ENCODE measurements at regions not wholly inside any gene's neighbourhood (a gene's known extent, or its start where the extent isn't known, plus 50 kb on each side); places are given as distances from the start of the nearest gene placed in this dataset.
"Not testable (repeated sequence)": the region's sequence is repeated elsewhere in the genome, so short reads cannot be mapped to it uniquely, and the experiment has no call there.

- FAIRE-seq (no peak), DNase-seq (ENCODE audit: insufficient read length, low spot score) (no peak)
Observed at GRCh38 chrX:9370893-9371292, 94.0 kb upstream of the TBL1X start.

DNA sequence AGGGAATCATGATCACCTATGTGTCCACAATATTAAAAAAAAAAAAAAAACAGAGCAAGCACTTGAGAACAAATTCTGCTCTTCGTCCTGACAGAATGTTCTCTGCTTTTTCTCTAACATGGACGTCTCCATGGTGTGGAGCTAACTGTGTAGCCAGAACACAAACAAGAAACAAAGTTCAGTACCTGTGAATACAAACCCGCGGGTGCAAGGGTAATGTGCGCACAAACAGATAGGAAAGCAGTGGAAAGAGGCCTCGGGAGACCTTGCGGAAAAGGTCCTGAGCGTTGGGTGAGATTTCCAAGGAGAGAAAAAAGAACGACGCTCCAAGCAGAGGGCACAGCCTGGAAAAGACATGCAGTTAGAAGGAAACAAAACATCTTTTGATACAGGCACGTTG lies 92.0 kb upstream of the TBL1X start:
- DNase-seq (ENCODE audit: insufficient read length, low spot score): no peak
- no peak for FAIRE-seq

GRCh38 chrX:9373789-9374188 lies 91.1 kb upstream of the TBL1X start:
- DNase-seq (ENCODE audit: insufficient read length, low spot score) (no peak), FAIRE-seq (no peak)

DNA sequence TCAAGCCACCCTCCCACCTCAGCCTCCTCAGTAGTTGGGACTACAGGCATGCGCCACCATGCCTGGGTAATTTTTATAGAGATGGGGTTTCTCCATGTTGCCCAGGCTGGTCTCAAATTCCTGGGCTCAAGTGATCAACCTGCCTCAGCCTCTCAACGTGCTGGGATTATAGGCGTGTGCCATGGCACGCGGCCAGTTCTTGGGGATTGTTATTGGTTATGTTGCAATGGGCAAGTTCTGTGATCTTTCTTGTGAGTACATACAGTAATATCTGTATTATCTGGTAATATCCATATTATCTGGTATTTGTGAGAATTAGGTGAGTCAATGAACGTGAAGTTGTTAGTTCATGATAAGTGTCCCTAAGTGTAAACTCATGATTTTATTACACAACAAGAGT lies 90.3 kb upstream of the TBL1X start:
- no peak for FAIRE-seq
- no peak for DNase-seq (ENCODE audit: insufficient read length, low spot score)

DNA sequence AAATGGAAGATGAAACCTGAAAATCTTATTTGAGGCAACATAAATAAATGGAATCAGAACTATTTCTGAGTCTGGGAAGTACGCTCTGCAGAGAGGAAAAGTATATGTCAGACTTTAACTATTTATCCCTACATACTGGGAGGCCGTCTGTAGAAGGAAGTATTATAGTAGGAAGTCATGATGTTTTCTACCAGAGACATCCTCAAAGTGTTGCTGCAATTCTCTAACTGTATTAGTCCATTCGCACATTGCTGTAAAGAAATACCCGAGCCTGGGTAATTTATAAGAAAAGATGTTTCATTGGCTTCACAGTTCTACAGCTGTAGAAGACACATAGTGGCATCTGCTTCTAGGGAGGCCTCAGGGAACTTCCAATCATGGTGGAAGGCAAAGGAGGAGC lies 88.7 kb upstream of the TBL1X start:
- FAIRE-seq (no peak), DNase-seq (ENCODE audit: insufficient read length, low spot score) (no peak)

DNA sequence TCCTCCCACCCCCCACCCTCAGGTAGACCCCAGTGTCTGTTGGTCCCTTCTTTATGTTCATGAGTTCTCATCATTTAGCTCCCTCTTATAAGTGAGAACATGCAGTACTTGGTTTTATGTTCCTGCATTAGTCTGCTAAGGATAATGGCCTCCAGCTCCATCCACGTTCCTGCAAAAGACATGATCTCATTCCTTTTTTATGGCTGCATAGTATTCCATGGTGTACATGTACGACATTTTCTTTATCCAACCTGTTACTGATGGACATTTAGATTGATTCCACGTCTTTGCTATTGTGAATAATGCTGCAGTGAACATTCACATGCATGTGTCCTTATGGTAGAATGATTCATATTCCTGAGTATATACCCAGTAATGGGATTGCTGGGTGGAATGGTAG lies 87.6 kb upstream of the TBL1X start:
- not testable (repeated sequence) for DNase-seq (ENCODE audit: insufficient read length, low spot score); FAIRE-seq

- DNase-seq (ENCODE audit: insufficient read length, low spot score): no peak
- no peak for FAIRE-seq
Observed at GRCh38 chrX:9378980-9379696, 85.7 kb upstream of the TBL1X start.

DNA sequence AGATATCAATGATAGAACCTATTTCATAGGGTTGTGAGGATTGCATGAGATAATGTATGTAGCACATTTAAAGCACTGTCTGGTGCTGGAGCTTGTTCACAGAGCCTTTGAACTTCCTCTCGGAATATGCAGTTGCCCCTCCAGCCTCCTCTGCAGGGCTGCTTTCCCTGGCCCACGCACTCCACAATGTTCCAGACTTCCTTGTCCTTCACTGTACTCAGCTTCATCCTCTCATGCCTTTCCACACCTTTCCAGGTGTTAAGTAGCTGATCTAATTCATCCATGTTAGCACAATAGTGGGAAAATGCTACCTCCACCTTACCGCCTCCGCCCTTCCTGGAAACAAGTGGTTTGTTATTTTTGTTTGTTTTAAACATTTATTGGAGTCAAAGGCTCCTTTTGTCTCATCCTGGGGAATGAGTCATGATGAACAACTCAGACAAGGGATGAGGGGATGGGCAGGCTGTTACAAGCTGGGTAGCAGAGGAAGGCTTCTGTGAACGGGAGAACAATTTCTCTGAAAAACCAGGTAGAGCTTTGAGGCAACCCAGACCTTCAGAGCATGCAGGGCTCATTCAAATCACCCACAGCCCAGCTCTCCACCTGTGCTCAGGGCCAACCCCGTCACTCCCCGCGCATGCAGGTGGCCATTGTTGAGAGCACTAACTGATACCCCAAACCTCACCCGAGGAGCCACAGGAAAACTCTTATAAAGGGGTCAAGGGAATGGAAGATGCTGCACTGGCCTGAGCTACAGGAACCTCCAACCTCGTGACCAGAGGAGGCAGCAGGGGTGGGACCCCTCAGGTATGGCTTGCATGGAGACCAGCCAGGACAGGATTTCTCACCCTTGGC lies 84.9 kb upstream of the TBL1X start:
- FAIRE-seq (no peak), DNase-seq (ENCODE audit: insufficient read length, low spot score) (peak; percentile 39)

GRCh38 chrX:9383655-9384054 lies 81.2 kb upstream of the TBL1X start:
- no peak for DNase-seq (ENCODE audit: insufficient read length, low spot score)
- FAIRE-seq: no peak

DNA sequence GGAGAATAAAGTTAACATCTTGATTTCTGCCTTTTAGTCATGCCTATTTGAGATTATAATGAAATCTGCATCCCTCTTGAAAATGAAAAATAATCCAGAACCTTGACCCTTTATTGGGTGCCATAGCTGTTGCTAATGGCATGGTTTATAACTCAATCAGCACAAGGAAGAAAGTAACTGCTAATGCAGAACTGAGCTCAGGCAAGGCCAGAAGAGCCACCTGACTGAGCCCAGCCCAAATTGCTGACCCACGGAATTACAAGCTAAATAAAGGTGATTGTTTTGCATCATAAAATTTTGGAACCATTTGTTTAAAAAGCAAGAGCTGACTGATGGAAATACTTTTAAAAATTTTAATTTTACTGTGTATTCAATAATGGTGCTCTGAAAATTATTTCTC lies 76.4 kb upstream of the TBL1X start:
- FAIRE-seq: no peak
- no peak for DNase-seq (ENCODE audit: insufficient read length, low spot score)

DNA sequence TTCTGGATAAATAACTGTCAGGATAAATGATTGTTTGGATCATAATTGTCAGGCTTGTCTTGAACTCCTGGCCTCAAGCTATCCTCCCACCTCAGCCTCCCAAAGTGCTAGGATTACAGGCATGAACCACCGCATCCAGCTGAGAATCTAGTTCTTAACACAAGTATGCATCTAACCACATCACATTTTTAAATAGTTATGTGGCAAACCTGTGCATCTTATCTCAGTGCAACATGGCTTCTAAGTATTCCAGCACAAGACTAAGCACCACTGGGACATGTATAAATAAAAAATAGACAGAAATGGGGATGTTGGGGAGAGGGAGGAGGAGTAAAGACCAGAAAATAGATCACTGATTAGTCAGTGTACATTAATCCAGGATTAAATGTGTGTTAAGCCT lies 74.7 kb upstream of the TBL1X start:
- FAIRE-seq (no peak), DNase-seq (ENCODE audit: insufficient read length, low spot score) (no peak)

- FAIRE-seq (no peak), DNase-seq (ENCODE audit: insufficient read length, low spot score) (no peak)
Observed at GRCh38 chrX:9390693-9391368, 74.0 kb upstream of the TBL1X start.

DNA sequence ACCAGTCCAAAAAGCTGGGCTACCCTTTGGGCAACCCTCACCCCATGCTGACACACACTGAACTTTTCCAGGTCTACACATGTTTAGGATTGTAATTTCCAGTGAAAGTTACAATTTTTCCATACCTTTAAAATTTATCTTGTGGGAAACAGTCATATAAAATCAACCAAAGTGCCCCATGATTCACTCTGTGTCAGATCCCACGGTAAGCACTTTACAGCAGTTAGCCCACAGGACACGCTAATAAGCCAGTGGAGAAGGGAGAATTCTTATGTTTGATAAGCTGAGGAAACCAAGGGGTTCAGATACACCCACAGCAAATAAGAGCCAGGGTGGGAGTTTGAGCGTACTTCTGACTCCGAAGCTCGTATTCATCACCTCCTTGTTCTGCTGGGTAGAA lies 72.4 kb upstream of the TBL1X start:
- FAIRE-seq (no peak), DNase-seq (ENCODE audit: insufficient read length, low spot score) (no peak)

- FAIRE-seq (no peak), DNase-seq (ENCODE audit: insufficient read length, low spot score) (no peak)
Observed at GRCh38 chrX:9393571-9393970, 71.3 kb upstream of the TBL1X start.

DNA sequence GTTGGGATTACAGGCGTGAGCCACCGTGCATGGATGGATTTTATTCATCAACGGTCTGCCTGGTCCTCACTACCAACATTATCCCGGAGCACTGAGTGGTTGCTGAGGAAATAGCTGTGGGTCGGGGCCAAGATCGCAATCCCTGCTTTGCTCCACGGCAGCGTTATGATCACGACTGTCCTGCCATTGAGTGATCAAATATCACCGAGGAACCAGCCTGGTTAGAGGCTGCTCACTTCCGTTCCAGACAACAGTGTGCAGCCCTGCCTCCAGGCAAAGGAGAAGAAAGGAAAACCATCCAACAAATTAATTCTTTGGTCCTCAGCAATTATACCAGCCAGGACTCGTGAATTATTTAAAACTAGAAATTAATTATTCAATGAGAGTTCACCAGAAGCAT lies 70.6 kb upstream of the TBL1X start:
- no peak for DNase-seq (ENCODE audit: insufficient read length, low spot score)
- no peak for FAIRE-seq

- no peak for DNase-seq (ENCODE audit: insufficient read length, low spot score)
- FAIRE-seq: no peak
Observed at GRCh38 chrX:9396930-9397329, 67.9 kb upstream of the TBL1X start.

GRCh38 chrX:9401051-9401450 lies 63.8 kb upstream of the TBL1X start:
- FAIRE-seq (no peak), DNase-seq (ENCODE audit: insufficient read length, low spot score) (no peak)

GRCh38 chrX:9403374-9403773 lies 61.5 kb upstream of the TBL1X start:
- DNase-seq (ENCODE audit: insufficient read length, low spot score) (no peak), FAIRE-seq (no peak)

- not testable (repeated sequence) for FAIRE-seq
- peak; percentile 11 for DNase-seq (ENCODE audit: insufficient read length, low spot score)
Observed at GRCh38 chrX:9405635-9406034, 59.2 kb upstream of the TBL1X start.

GRCh38 chrX:9410889-9411288 lies 54.0 kb upstream of the TBL1X start:
- DNase-seq (ENCODE audit: insufficient read length, low spot score); FAIRE-seq: not testable (repeated sequence)

DNA sequence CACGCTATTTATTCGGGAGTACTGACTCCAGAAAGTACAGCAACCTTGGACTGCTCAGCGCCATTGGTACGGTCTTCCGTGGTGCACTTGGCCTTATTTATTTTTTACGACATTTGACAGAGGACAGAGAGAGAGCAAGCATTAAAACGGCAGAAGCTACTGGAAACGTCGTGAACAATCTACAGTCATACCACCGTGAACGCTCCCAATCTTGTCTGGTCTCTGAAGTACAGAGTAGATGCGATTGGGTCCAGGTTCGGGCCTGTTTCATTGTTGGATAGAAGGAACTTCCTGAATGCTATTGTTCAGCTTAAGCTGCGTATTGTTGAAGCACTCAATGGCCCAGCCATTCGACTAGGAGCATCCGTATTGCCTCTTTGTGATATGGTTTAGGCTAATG lies 53.2 kb upstream of the TBL1X start:
- FAIRE-seq; DNase-seq (ENCODE audit: insufficient read length, low spot score): not testable (repeated sequence)

GRCh38 chrX:9414416-9414815 lies 50.4 kb upstream of the TBL1X start:
- DNase-seq (ENCODE audit: insufficient read length, low spot score): no peak
- no peak for FAIRE-seq
